Fibroblast of the aortic adventitia (primary cell): ENCODE measurements at regions not wholly inside any gene's neighbourhood (a gene's known extent, or its start where the extent isn't known, plus 50 kb on each side); places are given as distances from the start of the nearest gene placed in this dataset.

Experiments used
- DNase-seq: peaks from one replicate; pipeline ENCODE4 v3.0.0-alpha.2; 2010; ENCODE audit warnings: low read depth
- H3K4me3 ChIP-seq: 2 replicates; pipeline ENCODE4 v1.5.1; 2011; ENCODE audit warnings: low read depth, mild to moderate bottlenecking, control low read depth, low read length, moderate library complexity
- CTCF ChIP-seq: IDR thresholded peaks from 2 replicates; pipeline ENCODE4 v1.5.1; 2011; ENCODE audit warnings: mild to moderate bottlenecking, low read length, control low read depth, inconsistent platforms; ENCODE audit not compliant: insufficient read depth

- no peak for DNase-seq
- TF ChIP-seq CTCF: no peak
- H3K4me3 ChIP-seq: no peak overlapping the region
These were observed 380.9 kb downstream of the GJA1 start for GRCh38 chr6:121816361-121816760.

GRCh38 chr6:121816906-121817540 lies 381.6 kb downstream of the GJA1 start:
- peak; percentile 72 for DNase-seq
- no peak for TF ChIP-seq CTCF
- H3K4me3 ChIP-seq: no peak overlapping the region

- no peak overlapping the region for H3K4me3 ChIP-seq
- DNase-seq: peak; percentile 93
- TF ChIP-seq CTCF: no peak
These were observed 388.0 kb downstream of the GJA1 start for GRCh38 chr6:121823437-121823851.

GRCh38 chr6:121826156-121826810 lies 390.8 kb downstream of the GJA1 start:
- no peak overlapping the region for H3K4me3 ChIP-seq
- no peak for TF ChIP-seq CTCF
- DNase-seq: peak; percentile 95

- TF ChIP-seq CTCF: no peak
- DNase-seq: peak; percentile 94
- H3K4me3 ChIP-seq: no peak overlapping the region
These were observed 392.9 kb downstream of the GJA1 start for GRCh38 chr6:121828146-121828886.

GRCh38 chr6:121830736-121831135 lies 395.3 kb downstream of the GJA1 start:
- DNase-seq: peak; percentile 65
- no peak overlapping the region for H3K4me3 ChIP-seq
- no peak for TF ChIP-seq CTCF
